ENCODE measurements at regions not wholly inside any gene's neighbourhood (a gene's known extent, or its start where the extent isn't known, plus 50 kb on each side); places are given as distances from the start of the nearest gene placed in this dataset.

GRCh38 chr5:89706731-89707130 lies 702.8 kb downstream of the CETN3 start:
- ChIA-PET POLR2A (ENCODE audit: partially characterized antibody) (interaction anchor here (0.8 to 1.2 kb wide), 2 partner anchors 15 to 27 kb away, joined by 3 read pairs; no protein-coding TSS in a partner anchor), CTCF (ENCODE audit: partially characterized antibody) (no interaction called here)
- no peak overlapping the region for H3K56ac ChIP-seq (replicated peaks; ENCODE audit: insufficient read length, low read depth, low read length)
- 82% methylated on average over 1 of the region's 1 CpG; no CpG with 5 or more reads in 1 of the 2 experiments for WGBS, 2 experiments (ENCODE audit: extremely low coverage in 1 of 2, insufficient coverage in 1 of 2, insufficient read length in 1 of 2, insufficient replicate concordance in 2 of 2, low coverage in 1 of 2, low lambda C conversion rate in 2 of 2, missing lambda C conversion rate in 1 of 2)
- TF ChIP-seq NRF1 (IDR thresholded peaks at IDR 0.05; ENCODE audit: low read depth, low read length) (no peak), SP2 (IDR thresholded peaks at IDR 0.05; ENCODE audit: low read length) (no peak), EP300 (IDR thresholded peaks at IDR 0.05; ENCODE audit: borderline replicate concordance in 1 of 2, low read depth in 2 of 2, low read length in 2 of 2) (no peak), GABPA (IDR thresholded peaks at IDR 0.05; ENCODE audit: borderline replicate concordance, insufficient read depth, low read length) (no peak), FOSL1 (IDR thresholded peaks at IDR 0.05; ENCODE audit: insufficient read depth, low read depth, low read length) (no peak), HDAC6 (IDR thresholded peaks at IDR 0.05; ENCODE audit: low read depth, low read length) (no peak)
- H2AFZ ChIP-seq (ENCODE audit: low read length), result no peak overlapping the region
- H2BK12ac ChIP-seq (ENCODE audit: low read depth, low read length), result no peak overlapping the region
- H3K23me2 ChIP-seq (ENCODE audit: low read depth, low read length), result no peaks in the 10 kb centered on the region
- H4K20me1 ChIP-seq (replicated peaks in 1 of 2; ENCODE audit: control insufficient read depth in 1 of 2, insufficient read depth in 2 of 2, low read length in 2 of 2), result no peaks in the 10 kb centered on the region
- no peak overlapping the region for H3K4ac ChIP-seq (replicated peaks; ENCODE audit: insufficient read length, low read depth, low read length)
- no peak overlapping the region for H3K18ac ChIP-seq (ENCODE audit: extremely low read depth, low read length)
- no peak overlapping the region for H2BK20ac ChIP-seq (ENCODE audit: low read length)
- H3K27ac ChIP-seq (ENCODE audit: low read depth, low read length), result no peak overlapping the region
- no peaks in the 10 kb centered on the region for H3K79me1 ChIP-seq (ENCODE audit: low read depth, low read length)
- H3K4me1 ChIP-seq (replicated peaks in 1 of 4; ENCODE audit: control insufficient read depth in 3 of 4, insufficient read depth in 4 of 4, low read length in 3 of 4), result peaks cover 0 to 29% (median 2%) of the 10 kb centered on the region in 4 experiments; a peak in 2 of 7 replicates
- no peaks in the 10 kb centered on the region for H3K79me2 ChIP-seq (ENCODE audit: control insufficient read depth in 1 of 2, insufficient read depth in 2 of 2, low read length in 2 of 2)
- no peak overlapping the region for H3K4me2 ChIP-seq (ENCODE audit: insufficient read depth in 1 of 2, low read depth in 2 of 2, low read length in 2 of 2)
- H3K4me3 ChIP-seq (ENCODE audit: extremely low read depth in 1 of 4, insufficient read depth in 2 of 4, low read depth in 3 of 4, low read length in 4 of 4), result no peak overlapping the region
- no peak overlapping the region for H2BK5ac ChIP-seq (ENCODE audit: low read depth, low read length)
- H3K36me3 ChIP-seq (ENCODE audit: control insufficient read depth in 2 of 4, insufficient read depth in 4 of 4, low read length in 3 of 4), result no peaks in the 10 kb centered on the region
- H4K8ac ChIP-seq (ENCODE audit: extremely low read depth, insufficient read depth, low read length), result no peak overlapping the region
- H2AK5ac ChIP-seq (ENCODE audit: low read depth, low read length), result no peak overlapping the region
- H3K14ac ChIP-seq (ENCODE audit: insufficient read length), result no peak overlapping the region
- H3K9ac ChIP-seq (replicated peaks in 1 of 4; ENCODE audit: extremely low read depth in 1 of 4, low read depth in 3 of 4, low read length in 3 of 4), result no peak overlapping the region
- no peaks in the 10 kb centered on the region for H3K9me3 ChIP-seq (ENCODE audit: insufficient read depth in 2 of 2, low read depth in 1 of 2, low read length in 1 of 2)
- H2BK15ac ChIP-seq (ENCODE audit: low read length), result no peak overlapping the region
- H3K23ac ChIP-seq (ENCODE audit: insufficient read length), result no peak overlapping the region
- no peak overlapping the region for H4K91ac ChIP-seq (replicated peaks; ENCODE audit: insufficient read length, low read length)
- H2BK120ac ChIP-seq (replicated peaks; ENCODE audit: low read depth, low read length), result no peak overlapping the region
- FAIRE-seq (no peak), DNase-seq (ENCODE audit: low read depth in 1 of 2, low spot score in 2 of 2) (no peak)
- no peak overlapping the region for H4K5ac ChIP-seq (ENCODE audit: insufficient read length, low read depth, low read length)
- H3K27me3 ChIP-seq (replicated peaks in 1 of 4; ENCODE audit: control insufficient read depth in 3 of 4, extremely low read depth in 1 of 4, insufficient read depth in 3 of 4, low read length in 3 of 4), result no peaks in the 10 kb centered on the region
